K562 (cell line): ENCODE measurements at regions not wholly inside any gene's neighbourhood (a gene's known extent, or its start where the extent isn't known, plus 50 kb on each side); places are given as distances from the start of the nearest gene placed in this dataset.

Experiments
- ATAC-seq: fragments of 200-7000 bp; cut with Tn5 transposase; 3 replicates; pipeline ENCODE4 v1.9.1; 2020; ENCODE audit warnings: moderate library complexity
- BruUV-seq: library from RNA; stranded (reverse); fragments of 400-500 nt; replicated peaks from 2 replicates; lab custom pipeline; 2021; lab: Mats Ljungman, UMichigan
- CTCF ChIA-PET: fragments of 300-600 bp; formaldehyde crosslinking; extraction: SDS; loops from one replicate; lab custom pipeline; 2021; ENCODE audit warnings: low intra/inter-chr PET ratio; lab: Yijun Ruan, JAX
- POLR2A ChIA-PET: fragments of 300-600, 350-650 bp; sonication (Branson Sonifier 250); formaldehyde crosslinking; extraction: SDS; loops from one replicate; lab custom pipeline; 2021; ENCODE audit warnings: antibody characterized with exemption, inconsistent platforms; lab: Yijun Ruan, JAX
- DNase-seq, 4 experiments: peaks; one replicate each; pipeline versions ENCODE4 v3.0.0 to v3.0.0-alpha.2; 2011 to 2018; ENCODE audit warnings: low spot score in 3 of 4, mixed read lengths in 3 of 4; ENCODE audit errors: extremely low read depth in 1 of 4
- FAIRE-seq: peaks from 2 replicates; lab custom pipeline; 2011; peaks lifted over from hg19 to GRCh38; lab: Jason Lieb, UNC
- H2AFZ ChIP-seq: 2 replicates; pipeline ENCODE4 v1.6.0; 2011; ENCODE audit warnings: low read depth, low read length, control low read depth, inconsistent platforms
- H3K27ac ChIP-seq: fragments of 200-600 bp; 3 replicates; pipeline ENCODE4 v1.8.0; 2011; ENCODE audit warnings: low read depth, mild to moderate bottlenecking, control low read depth, inconsistent platforms, low read length, moderate library complexity, mixed read lengths; ENCODE audit errors: extremely low read depth
- H3K27me3 ChIP-seq, 2 experiments: fragments of 300-600 bp in 1 of 2; 2 replicates in 1 of 2; 3 replicates in 1 of 2; pipeline versions ENCODE4 v1.6.0 to v1.8.0; 2011; ENCODE audit warnings: inconsistent platforms in 2 of 2, low read length in 2 of 2, mild to moderate bottlenecking in 1 of 2, mixed read lengths in 1 of 2, moderate library complexity in 1 of 2; ENCODE audit not compliant: control insufficient read depth in 2 of 2, insufficient read depth in 2 of 2
- H3K36me3 ChIP-seq: fragments of 300-600 bp; 3 replicates; pipeline ENCODE4 v1.8.0; 2011; ENCODE audit warnings: mild to moderate bottlenecking, low read length, inconsistent platforms; ENCODE audit not compliant: control insufficient read depth, insufficient read depth
- H3K4me1 ChIP-seq, 2 experiments: fragments of 200-600 bp in 1 of 2; replicated peaks in 1 of 2; 2 replicates in 1 of 2; 3 replicates in 1 of 2; pipeline versions ENCODE4 v1.5.1 to v1.8.0; 2011; ENCODE audit warnings: inconsistent platforms in 2 of 2, low read length in 2 of 2, mild to moderate bottlenecking in 1 of 2, mixed read lengths in 1 of 2, moderate library complexity in 1 of 2; ENCODE audit not compliant: control insufficient read depth in 2 of 2, insufficient read depth in 2 of 2
- H3K4me2 ChIP-seq: 2 replicates; pipeline ENCODE4 v1.6.1; 2011; ENCODE audit warnings: low read length, control low read depth, inconsistent platforms, mixed read lengths; ENCODE audit not compliant: insufficient read depth
- H3K4me3 ChIP-seq: fragments of 200-600 bp; sonication (generic), shearing (Covaris generic); 2 replicates; pipeline ENCODE4 v1.5.1; 2016; ENCODE audit warnings: control low read depth, inconsistent platforms
- H3K79me2 ChIP-seq: fragments of 200-600 bp; 3 replicates; pipeline ENCODE4 v1.8.0; 2011; ENCODE audit warnings: low read length, inconsistent platforms; ENCODE audit not compliant: control insufficient read depth, insufficient read depth
- H3K9ac ChIP-seq, 2 experiments: 2 replicates each; pipeline versions ENCODE4 v1.6.0 to v1.6.1; 2011; ENCODE audit warnings: low read depth in 2 of 2, low read length in 2 of 2, control low read depth in 1 of 2, inconsistent platforms in 1 of 2, mild to moderate bottlenecking in 1 of 2, mixed read lengths in 1 of 2; ENCODE audit not compliant: insufficient read depth in 1 of 2
- H3K9me1 ChIP-seq: one replicate; pipeline ENCODE4 v1.6.0; 2011; ENCODE audit warnings: inconsistent platforms, mild to moderate bottlenecking, low read length, moderate library complexity; ENCODE audit not compliant: control insufficient read depth, insufficient read depth
- H3K9me3 ChIP-seq: replicated peaks from 2 replicates; pipeline ENCODE4 v1.5.1; 2011; ENCODE audit warnings: low read depth, low read length, inconsistent platforms; ENCODE audit not compliant: control insufficient read depth, insufficient read depth
- H4K20me1 ChIP-seq: replicated peaks from 2 replicates; pipeline ENCODE4 v1.6.1; 2011; ENCODE audit warnings: low read length, inconsistent platforms, mixed read lengths; ENCODE audit not compliant: control insufficient read depth, insufficient read depth
- BRCA1 ChIP-seq, 2 experiments: fragments of 450-650 bp in 1 of 2; sonication (generic) in 1 of 2; formaldehyde crosslinking in 1 of 2; IDR thresholded peaks; 2 replicates each; pipeline versions ENCODE4 v1.5.0 to v1.6.1; 2017 to 2020; ENCODE audit warnings: mild to moderate bottlenecking in 1 of 2, missing genetic modification reagents in 1 of 2
- DDX20 ChIP-seq: fragments of 450-650 bp; IDR thresholded peaks from 2 replicates; pipeline ENCODE4 v1.6.1; 2016; ENCODE audit warnings: missing genetic modification characterization, low read depth, mild to moderate bottlenecking, missing compliant biosample characterization, moderate library complexity
- DPF2 ChIP-seq: fragments of 450-650 bp; IDR thresholded peaks from 2 replicates; pipeline ENCODE4 v1.6.1; 2016
- ETV5 ChIP-seq: sonication (generic); formaldehyde crosslinking; IDR thresholded peaks from 2 replicates; pipeline ENCODE4 v1.4.0; 2020; ENCODE audit warnings: low read depth, mild to moderate bottlenecking, missing genetic modification reagents
- KDM1A ChIP-seq, 2 experiments: fragments of 450-650 bp; IDR thresholded peaks; 2 replicates each; pipeline ENCODE4 v1.6.1; 2016; ENCODE audit warnings: mild to moderate bottlenecking in 2 of 2
- KDM4B ChIP-seq, 2 experiments: fragments of 450-650 bp in 1 of 2; sonication (generic) in 1 of 2; IDR thresholded peaks; 2 replicates each; pipeline ENCODE4 v1.6.1; 2016 to 2017; ENCODE audit warnings: borderline replicate concordance in 2 of 2, antibody characterized with exemption in 1 of 2, low read depth in 1 of 2, mild to moderate bottlenecking in 1 of 2
- MCM7 ChIP-seq, 2 experiments: fragments of 450-650 bp; IDR thresholded peaks; 2 replicates each; pipeline ENCODE4 v1.6.1; 2016 to 2018
- MEF2D ChIP-seq: conservative IDR thresholded peaks from 2 replicates; pipeline ENCODE4 v1.6.1; 2016; ENCODE audit warnings: low read depth, missing genetic modification characterization, missing compliant biosample characterization
- NUFIP1 ChIP-seq: fragments of 450-650 bp; IDR thresholded peaks from 2 replicates; pipeline ENCODE4 v1.6.1; 2018; ENCODE audit not compliant: partially characterized antibody
- POU5F1 ChIP-seq: fragments of 150-350 bp; IDR thresholded peaks from 2 replicates; pipeline ENCODE4 v1.6.1; 2014; ENCODE audit warnings: borderline replicate concordance, low read length, low read depth, mild to moderate bottlenecking; ENCODE audit not compliant: partially characterized antibody
- PPARD ChIP-seq: fragments of 250-450 bp; sonication (Bioruptor Pico); IDR thresholded peaks from 2 replicates; pipeline ENCODE4 v1.8.0; 2022; ENCODE audit warnings: inconsistent platforms, mild to moderate bottlenecking, moderate library complexity
- RBM34 ChIP-seq: fragments of 200-400 bp; formaldehyde crosslinking; IDR thresholded peaks from 2 replicates; pipeline ENCODE4 v1.6.1; 2018; ENCODE audit warnings: low read length, borderline replicate concordance; ENCODE audit not compliant: insufficient read depth
- SIN3B ChIP-seq: fragments of 450-650 bp; IDR thresholded peaks from 2 replicates; pipeline ENCODE4 v1.6.1; 2017; ENCODE audit warnings: low read depth, mild to moderate bottlenecking, moderate library complexity
- ZEB2 ChIP-seq: fragments of 450-650 bp; IDR thresholded peaks from 2 replicates; pipeline ENCODE4 v1.6.1; 2016
- ZNF146 ChIP-seq: IDR thresholded peaks from one replicate; pipeline ENCODE4 v1.6.1; 2018; ENCODE audit warnings: missing compliant biosample characterization; ENCODE audit not compliant: unreplicated experiment
- ZNF197 ChIP-seq: fragments of 200-800 bp; sonication (Bioruptor generic); IDR thresholded peaks from 2 replicates; pipeline ENCODE4 v1.6.1; 2016; ENCODE audit warnings: low read depth, missing genetic modification characterization, missing compliant biosample characterization
- WGBS: fragments of 100-300 bp; shearing (Covaris generic); methylation state at CpG from one replicate; pipeline ENCODE4 v1.1.6; 2016; ENCODE audit warnings: low coverage, mixed read lengths; ENCODE audit not compliant: insufficient coverage; ENCODE audit errors: missing lambda C conversion rate; 5-methylcytosine and 5-hydroxymethylcytosine counted together
- in situ Hi-C: fragments of 300-500 bp; cut with MboI; formaldehyde crosslinking; loops from 4 replicates; pipeline ENCODE4 v1.15.0; 2018; ENCODE audit warnings: inconsistent platforms, mixed read lengths
- intact Hi-C: fragments of 100-400 bp; cut with micrococcal nuclease; formaldehyde crosslinking; loops from 2 replicates; pipeline ENCODE4 v1.14.2; 2022
- TF ChIP-seq, protein P1 (sequence below): sonication (generic); formaldehyde crosslinking; IDR thresholded peaks from 2 replicates; pipeline ENCODE4 v1.8.0; 2022; ENCODE audit warnings: mild to moderate bottlenecking, missing genetic modification reagents, borderline replicate concordance
- TF ChIP-seq, protein P2 (sequence below): fragments of 450-650 bp; IDR thresholded peaks from 2 replicates; pipeline ENCODE4 v1.6.1; 2017; ENCODE audit warnings: antibody characterized with exemption

DNA sequence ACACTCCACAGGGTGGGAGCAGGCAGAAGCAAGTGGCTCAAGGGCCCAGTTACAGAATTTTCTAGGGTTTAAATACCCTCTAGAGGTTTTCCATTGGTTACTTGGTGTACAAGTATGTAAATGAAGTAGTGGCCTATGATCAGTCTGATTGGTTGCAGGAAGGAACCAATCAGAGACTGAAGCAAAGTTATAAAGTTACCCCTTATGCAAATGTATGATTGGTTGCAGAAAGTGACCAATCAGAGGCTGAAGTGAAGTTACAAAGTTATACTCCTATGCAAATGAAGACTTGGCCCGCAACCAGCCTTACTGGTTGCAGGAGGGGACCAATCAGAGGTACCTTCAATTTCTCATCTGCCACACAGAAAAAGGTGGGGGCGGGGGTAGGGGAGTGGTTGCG, 154.6 kb downstream of the INO80D start (continued):
- no peak for TF ChIP-seq DDX20 (tag)

DNA sequence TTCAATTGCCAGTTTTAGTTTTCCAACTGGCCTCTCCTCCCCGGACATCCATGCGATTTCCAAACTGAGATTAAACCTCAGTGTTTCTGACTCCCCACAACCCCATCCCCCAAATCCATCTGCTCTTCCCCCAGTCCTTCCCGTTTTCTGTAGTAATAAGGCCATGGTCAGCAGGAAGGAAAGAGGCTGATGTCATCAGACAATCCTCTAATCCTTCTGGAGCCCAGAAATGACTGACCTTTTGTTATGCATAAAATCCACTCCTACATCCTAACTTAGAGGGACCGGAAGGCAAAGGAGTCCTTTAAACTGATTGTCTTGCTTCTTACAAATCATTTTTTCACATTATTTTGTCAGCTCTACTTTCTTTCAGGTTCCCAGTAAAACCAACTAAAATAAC, 155.8 kb downstream of the INO80D start:
- ChIA-PET CTCF (no interaction called here), POLR2A (interaction anchor here (0.6 kb wide), 1 partner anchor 1124 kb away, joined by 3 read pairs; no protein-coding TSS in a partner anchor)
- ATAC-seq (no peak), FAIRE-seq (no peak), DNase-seq (no peak)
- H3K4me3 ChIP-seq = no peak overlapping the region
- TF ChIP-seq DPF2 = no peak
- TF ChIP-seq POU5F1 = no peak
- TF ChIP-seq BRCA1 (IDR thresholded peaks at IDR 0.05) = no peak
- no peak for TF ChIP-seq BRCA1 (CRISPR knock-in tag; IDR thresholded peaks at IDR 0.05)
- no peak for TF ChIP-seq KDM1A (IDR thresholded peaks at IDR 0.05)
- TF ChIP-seq MCM7 (IDR thresholded peaks at IDR 0.05) = no peak
- TF ChIP-seq ZEB2 = no peak
- no peak for TF ChIP-seq ZNF146 (CRISPR knock-in tag)
- TF ChIP-seq ETV5 (CRISPR knock-in tag) = no peak
- TF ChIP-seq MEF2D (tag) = no peak
- no peak for TF ChIP-seq RBM34
- TF ChIP-seq KDM4B (IDR thresholded peaks at IDR 0.05; ENCODE audit: borderline replicate concordance in 2 of 2, low read depth in 1 of 2) = no peak
- TF ChIP-seq SIN3B = no peak
- TF ChIP-seq NUFIP1 = no peak
- no peak for TF ChIP-seq ZNF197 (CRISPR knock-in tag)
- TF ChIP-seq, protein P1, sequence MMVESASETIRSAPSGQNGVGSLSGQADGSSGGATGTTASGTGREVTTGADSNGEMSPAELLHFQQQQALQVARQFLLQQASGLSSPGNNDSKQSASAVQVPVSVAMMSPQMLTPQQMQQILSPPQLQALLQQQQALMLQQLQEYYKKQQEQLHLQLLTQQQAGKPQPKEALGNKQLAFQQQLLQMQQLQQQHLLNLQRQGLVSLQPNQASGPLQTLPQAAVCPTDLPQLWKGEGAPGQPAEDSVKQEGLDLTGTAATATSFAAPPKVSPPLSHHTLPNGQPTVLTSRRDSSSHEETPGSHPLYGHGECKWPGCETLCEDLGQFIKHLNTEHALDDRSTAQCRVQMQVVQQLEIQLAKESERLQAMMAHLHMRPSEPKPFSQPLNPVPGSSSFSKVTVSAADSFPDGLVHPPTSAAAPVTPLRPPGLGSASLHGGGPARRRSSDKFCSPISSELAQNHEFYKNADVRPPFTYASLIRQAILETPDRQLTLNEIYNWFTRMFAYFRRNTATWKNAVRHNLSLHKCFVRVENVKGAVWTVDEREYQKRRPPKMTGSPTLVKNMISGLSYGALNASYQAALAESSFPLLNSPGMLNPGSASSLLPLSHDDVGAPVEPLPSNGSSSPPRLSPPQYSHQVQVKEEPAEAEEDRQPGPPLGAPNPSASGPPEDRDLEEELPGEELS (CRISPR knock-in tag) = no peak
- TF ChIP-seq, protein P2, sequence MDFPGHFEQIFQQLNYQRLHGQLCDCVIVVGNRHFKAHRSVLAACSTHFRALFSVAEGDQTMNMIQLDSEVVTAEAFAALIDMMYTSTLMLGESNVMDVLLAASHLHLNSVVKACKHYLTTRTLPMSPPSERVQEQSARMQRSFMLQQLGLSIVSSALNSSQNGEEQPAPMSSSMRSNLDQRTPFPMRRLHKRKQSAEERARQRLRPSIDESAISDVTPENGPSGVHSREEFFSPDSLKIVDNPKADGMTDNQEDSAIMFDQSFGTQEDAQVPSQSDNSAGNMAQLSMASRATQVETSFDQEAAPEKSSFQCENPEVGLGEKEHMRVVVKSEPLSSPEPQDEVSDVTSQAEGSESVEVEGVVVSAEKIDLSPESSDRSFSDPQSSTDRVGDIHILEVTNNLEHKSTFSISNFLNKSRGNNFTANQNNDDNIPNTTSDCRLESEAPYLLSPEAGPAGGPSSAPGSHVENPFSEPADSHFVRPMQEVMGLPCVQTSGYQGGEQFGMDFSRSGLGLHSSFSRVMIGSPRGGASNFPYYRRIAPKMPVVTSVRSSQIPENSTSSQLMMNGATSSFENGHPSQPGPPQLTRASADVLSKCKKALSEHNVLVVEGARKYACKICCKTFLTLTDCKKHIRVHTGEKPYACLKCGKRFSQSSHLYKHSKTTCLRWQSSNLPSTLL = no peak
- no peak for TF ChIP-seq PPARD (CRISPR knock-in tag)
- no peak overlapping the region for H3K4me2 ChIP-seq
- no peaks in the 10 kb centered on the region for H4K20me1 ChIP-seq
- no peaks in the 10 kb centered on the region for H3K79me2 ChIP-seq
- H3K9me3 ChIP-seq = no peaks in the 10 kb centered on the region
- intact Hi-C loops = no loop called here
- no peaks in the 10 kb centered on the region for H3K36me3 ChIP-seq
- no TSS peak for BruUV-seq
- no peak overlapping the region for H3K9ac ChIP-seq
- peaks cover 0 to 5% of the 10 kb centered on the region in 2 experiments; a peak in 1 of 5 replicates for H3K4me1 ChIP-seq
- no peak overlapping the region for H3K27ac ChIP-seq
- in situ Hi-C loops = loop anchor here (25.0 kb wide), 1 partner anchor 1618 kb away; no protein-coding TSS in a partner anchor
- WGBS = 5% methylated on average over 4 of the region's 4 CpGs
- no peaks in the 10 kb centered on the region for H3K9me1 ChIP-seq
- H3K27me3 ChIP-seq = peaks cover 0 to 12% of the 10 kb centered on the region in 2 experiments; a peak in 3 of 5 replicates
- H2AFZ ChIP-seq = no peak overlapping the region
